ACHN (cell line): ENCODE measurements at regions not wholly inside any gene's neighbourhood (a gene's known extent, or its start where the extent isn't known, plus 50 kb on each side); places are given as distances from the start of the nearest gene placed in this dataset.

Experiments used
- DNase-seq: peaks from one replicate; pipeline ENCODE4 v3.0.0-alpha.2; 2015
- in situ Hi-C: cut with HindIII; loops from 2 replicates; pipeline ENCODE4 v1.10.0; 2017; ENCODE audit warnings: low sequenced_read_pairs, low pct_ligation_motif_present, low pct_unique_long_range_greater_than_20kb

DNA sequence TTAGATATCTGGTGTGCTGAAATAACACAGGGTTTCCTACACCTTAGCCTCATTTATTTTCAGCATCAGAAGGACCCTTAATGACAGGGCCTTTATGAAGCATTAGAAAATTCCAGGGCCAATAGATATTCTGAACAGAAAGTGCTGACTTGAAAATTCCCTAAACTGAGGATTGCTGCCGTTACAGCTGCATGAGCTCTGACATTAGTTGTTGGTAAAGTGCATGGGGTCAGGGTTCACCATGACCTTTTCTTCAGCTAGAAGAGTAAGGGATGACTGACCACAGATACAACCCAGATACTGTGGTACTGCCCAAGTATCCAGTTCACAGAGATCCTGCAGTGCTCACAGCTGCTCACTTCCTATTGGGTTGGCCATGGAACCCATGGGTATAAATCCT, 181.7 kb upstream of the SLC25A13 start:
- DNase-seq, result no peak
- in situ Hi-C loops, result no loop called here

DNA sequence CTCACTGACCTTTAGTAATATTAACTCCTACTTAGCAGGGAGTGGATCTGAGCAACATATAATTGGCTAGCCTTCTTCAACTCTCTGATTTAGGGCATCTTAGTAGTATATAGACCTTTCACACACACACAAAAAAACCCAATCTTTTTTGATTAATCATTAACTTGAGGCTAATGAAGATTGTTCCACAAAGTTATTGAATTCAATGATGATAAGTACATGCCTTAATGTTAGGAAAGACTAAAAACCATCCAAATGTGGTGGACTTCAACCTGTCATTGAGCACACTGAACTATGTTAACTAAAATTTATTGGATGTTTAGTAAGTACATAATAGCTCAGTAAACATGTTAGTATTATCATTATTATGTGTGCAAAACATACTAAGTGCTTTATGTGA, 179.4 kb upstream of the SLC25A13 start:
- in situ Hi-C loops, result no loop called here

DNA sequence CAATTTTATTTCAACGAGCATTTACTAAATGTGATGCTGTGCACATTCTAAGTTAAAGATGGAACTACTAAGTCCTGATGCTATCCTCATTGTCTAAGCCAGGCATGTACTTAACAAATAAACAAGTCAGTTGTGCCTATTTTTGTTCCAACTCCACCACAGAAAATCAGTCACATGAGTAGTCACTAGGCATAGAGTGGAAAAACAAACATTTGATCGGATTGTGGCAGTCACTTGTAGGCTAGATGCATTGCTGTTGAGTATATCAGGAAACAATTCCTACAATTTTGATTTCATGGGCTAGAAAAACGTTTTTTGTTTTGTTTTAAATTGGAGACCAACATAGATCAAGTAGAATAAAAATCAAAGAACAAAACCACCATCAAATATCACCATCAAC, 177.6 kb upstream of the SLC25A13 start:
- in situ Hi-C loops, result no loop called here
- no peak for DNase-seq

More for the DNA sequence above, 179.4 kb upstream of the SLC25A13 start:
- no peak for DNase-seq

DNA sequence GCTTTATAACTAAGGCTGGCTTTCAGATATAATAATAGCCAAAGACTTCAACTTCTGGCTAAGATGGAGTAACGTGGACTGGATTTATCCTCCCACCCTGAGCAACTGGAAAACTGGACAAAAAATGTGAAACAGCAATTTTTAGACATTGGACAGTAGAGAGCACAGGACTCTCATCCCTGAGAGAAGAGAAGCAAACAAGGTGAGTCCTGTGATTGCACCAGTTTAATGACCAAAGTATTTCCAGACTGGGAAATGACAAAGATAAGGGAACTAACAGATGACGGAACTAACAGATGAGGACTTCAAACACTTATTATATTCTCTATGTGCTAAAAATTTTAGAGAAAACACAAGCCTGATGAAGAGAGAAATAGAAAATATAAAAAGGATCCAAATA, 175.7 kb upstream of the SLC25A13 start:
- no peak for DNase-seq
- in situ Hi-C loops, result no loop called here

DNA sequence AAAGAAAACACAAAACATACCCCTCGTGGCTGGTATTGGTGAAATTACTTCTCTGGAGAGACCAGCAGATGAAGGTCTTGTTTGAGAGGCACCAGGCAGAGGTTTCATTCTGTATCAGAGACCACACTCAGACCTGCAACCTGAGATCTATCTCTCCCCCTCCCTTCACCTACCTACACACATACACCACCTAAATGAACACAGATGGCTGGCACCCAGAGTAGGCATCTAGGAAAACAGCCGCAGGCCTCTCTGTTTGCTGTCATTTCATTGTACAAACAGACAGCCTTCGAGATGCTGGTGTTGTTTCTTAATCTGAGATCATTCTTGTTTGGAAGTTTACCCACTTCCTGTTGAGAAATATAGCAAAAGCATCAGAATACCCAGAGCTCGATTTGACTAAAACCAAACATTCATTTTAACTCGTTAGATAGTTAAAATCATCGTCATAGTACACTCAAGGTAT, 173.9 kb upstream of the SLC25A13 start:
- in situ Hi-C loops, result no loop called here
- no peak for DNase-seq

DNA sequence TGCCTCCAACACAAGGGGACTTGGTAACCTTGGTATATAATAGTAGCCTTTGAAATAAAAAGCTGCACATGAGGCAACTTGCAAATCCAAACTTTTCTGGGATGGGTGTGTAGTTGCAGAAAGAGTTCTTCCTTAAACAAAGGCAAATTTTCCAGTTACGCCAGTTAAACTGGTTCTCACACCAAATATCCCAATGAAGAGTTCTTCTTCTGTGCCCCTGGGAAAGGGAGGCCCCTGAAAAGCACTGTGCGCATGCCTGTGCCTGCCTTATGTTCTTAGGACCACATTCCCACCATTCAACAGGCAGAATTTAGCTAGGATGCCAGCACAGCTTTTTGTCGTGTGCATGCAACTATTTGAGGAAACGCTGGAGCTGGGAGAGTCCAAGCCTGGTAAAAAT, 164.8 kb upstream of the SLC25A13 start:
- in situ Hi-C loops, result no loop called here
- no peak for DNase-seq

DNA sequence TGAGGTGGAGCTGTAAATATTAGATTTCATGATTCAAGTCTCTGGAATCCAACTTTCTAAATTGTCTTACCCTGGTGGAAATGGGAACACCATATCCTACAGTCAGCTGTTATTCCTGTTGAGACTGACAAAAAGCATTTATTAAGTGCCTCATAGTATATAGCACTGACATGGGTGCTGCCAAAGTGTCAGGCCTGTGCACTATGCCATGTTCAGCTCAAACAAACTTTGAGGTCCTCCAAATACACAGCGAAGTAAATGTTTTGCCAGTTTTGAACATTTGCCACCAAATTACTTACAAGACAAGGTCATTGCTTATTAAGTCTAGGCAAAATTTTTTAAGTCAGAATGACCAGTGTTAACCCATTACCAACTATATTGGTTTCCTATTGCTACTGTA, 162.9 kb upstream of the SLC25A13 start:
- in situ Hi-C loops, result no loop called here
- no peak for DNase-seq

DNA sequence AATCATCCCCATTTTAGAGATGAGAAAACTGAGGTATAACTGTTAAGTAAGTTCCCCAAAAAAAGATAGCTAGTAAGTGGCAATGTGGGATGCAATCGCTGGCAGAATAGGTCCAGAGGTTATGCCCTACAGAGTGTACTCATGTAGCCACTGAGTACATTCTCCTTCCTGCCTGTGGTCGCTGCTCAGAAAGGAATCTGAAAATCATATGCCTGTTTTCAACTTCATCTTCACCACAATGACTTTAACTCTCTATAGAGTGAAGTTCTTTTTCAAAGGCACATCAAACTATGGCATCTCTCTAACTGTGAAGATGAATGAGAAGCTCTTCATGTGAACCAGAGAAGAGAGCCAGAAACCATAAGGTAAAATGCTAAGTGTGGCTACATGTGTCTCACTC, 162.2 kb upstream of the SLC25A13 start:
- DNase-seq, result no peak
- in situ Hi-C loops, result no loop called here

DNA sequence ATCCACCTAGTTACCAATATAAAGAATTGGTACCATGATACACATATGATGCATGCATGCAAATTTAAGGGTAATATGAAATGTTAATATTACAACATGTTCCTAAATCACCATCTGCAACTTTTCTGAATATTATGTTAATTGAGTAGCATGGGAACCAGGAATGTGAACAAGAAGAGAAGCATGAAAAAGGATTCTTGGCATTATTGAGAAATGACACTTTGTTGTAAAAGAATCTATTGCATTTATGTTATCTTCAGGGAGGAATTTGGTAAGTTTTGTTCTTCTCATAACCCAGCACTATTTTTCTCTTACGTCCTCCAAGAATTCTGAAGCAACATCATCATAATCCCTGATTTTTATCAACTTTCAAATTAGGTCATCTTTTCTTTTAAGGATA, 159.9 kb upstream of the SLC25A13 start:
- no peak for DNase-seq
- in situ Hi-C loops, result no loop called here

DNA sequence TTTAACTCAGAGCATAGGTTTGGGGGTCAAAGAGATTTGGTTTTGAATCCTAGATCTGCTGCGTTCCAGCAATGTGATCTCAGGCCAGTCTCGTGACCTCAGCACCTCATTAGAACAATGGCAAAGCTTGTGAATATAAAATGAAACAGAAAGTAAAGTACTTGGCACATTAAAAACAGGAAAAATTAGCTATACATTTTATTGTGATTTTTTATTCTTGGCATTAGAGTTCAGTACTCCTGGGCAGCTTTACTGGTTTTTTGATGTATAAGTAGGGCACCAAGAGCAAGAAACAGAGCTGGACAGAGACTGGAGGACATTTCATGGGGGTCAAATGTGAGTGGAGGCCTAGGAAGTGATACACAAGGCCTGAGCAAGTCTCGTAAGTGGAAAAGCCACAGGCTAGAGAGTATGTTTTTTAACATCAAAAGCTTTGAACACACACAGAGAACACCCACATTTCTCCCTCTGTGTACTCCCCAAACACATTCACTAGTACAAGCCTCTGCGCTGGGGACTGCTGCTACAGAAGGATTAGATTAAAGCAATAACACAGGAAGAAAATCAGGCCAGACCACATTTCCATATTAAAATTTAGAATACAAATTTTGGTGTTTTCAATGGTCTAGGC, 157.2 kb upstream of the SLC25A13 start:
- no peak for DNase-seq
- in situ Hi-C loops, result no loop called here

DNA sequence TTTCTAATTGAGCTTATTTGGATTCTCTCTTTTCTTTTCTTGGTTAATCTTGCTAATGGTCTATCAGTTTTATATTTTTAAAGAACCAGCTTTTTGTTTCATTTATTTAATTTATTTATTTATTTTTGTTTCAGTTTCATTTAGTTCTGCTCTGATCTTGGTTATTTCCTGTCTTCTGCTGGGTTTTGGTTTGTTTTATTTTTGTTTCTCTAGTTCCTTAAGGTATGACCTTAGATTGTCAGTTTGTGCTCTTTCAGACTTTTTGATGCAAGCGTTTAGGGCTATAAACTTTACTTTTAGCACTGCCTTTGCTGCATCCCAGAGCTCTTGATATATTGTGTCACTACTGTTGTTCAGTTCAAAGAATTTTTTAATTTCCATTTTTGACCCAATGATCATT, 149.7 kb upstream of the SLC25A13 start:
- no peak for DNase-seq
- in situ Hi-C loops, result no loop called here

DNA sequence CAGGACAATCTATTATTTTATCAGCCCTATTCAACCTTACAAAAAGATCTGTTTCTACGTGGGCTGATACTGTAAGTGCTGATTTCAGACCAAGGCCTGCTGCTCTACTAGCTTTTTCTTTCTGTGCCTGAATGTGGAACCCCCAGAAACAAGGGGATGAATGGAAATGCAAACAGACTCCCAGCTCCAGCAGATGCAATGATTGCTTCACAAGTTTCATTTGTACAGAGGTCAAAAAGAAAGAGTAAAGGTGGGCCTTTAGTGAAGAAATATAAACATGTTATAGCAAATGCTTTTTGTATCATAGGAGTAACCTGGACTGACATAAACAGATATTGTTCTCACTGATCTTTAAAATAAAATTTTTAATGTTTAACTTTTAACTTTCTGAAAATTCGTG, 130.2 kb upstream of the SLC25A13 start:
- DNase-seq, result no peak
- in situ Hi-C loops, result no loop called here

DNA sequence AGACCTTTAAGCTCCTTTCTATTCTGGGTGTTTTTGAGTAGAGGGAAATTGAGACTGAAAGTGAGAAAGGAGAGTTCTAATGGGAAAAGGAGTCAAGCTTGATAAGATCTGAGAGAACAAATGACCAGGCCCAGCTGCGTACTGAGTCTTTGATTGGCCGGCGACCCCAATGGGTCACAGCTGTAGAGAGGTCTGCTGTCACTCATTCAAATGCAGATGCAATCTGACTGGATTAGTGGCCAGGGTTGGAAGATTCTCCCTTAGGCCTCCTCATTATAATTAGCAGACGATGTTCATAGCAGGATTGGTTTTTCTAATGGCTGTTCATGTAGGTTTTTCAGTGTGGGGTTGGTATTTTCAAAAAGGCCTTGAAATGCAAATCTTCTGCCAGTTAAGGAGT, 127.2 kb upstream of the SLC25A13 start:
- in situ Hi-C loops, result no loop called here
- DNase-seq, result no peak

DNA sequence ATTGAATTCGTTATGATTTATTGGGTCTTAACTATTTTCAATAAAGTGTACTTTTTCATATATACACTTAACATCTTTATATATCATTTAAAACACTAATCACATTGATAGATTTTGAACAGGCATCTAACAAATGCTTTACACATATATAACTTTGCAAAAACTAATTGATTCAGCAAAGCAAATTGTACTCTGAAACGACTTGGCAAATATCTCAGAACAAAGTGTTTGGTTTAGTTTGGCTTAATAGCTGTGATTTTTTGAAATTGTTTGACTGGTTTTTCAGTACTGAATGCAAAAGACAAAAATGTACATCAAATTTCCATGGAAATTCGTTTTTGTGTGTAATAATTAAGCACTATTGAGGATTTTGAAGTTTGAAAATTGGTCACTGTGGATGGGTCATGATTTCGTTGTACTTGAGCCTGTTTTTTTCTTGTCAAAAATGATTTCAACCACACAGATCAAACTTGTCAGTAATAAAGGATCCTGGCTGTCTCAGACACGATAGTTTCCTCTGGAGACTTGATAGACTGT, 125.3 kb upstream of the SLC25A13 start:
- no peak for DNase-seq
- in situ Hi-C loops, result no loop called here

DNA sequence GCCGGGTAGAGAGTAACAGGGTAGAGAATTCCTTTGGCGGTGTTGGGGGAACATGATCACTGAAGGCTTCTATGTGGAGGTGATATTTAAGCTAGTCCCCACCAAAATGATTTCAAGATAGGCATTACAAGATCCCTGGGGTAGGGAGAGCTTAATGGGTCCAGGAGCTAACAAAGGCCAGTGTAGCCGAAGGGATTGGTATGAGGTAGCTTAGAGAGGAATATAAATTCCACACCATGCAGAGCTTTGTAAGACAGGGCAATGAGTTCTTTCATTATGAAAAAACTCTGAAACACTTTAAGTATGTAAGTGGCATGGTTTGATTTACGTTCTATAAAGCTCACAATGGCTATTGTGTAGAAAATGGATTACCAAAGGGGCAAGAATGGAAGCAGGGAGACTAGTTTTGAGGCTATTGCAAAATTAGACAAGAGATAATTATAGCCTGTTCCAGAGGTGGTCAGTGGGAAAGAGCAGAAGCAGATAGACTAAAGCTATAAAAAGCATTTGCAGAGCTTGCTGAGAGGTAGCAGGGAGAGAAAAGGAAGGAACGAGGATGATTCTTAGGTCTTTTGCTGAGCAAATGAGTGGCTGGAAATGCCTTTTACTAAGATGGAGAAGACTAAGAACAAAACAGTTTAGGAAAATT, 119.7 kb upstream of the SLC25A13 start:
- in situ Hi-C loops, result no loop called here
- DNase-seq, result no peak

DNA sequence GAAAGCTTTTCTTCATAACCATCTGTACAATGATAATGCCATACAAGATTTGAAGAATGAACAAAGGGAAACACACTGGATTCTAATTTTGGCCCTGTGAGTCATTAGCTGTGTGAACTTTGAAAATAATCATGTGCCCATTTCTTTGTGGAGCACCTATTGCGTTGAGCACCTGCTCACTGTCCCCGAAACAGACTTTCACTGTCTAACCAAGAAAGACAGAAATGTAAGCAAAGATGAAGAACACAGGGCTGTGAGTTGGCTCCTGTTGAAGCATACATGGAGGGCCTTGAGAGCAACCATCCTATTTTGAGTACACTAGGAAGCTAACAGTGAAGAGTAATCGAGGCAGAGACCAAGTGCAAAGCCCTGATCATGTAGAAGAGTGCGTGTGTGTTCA, 118.4 kb upstream of the SLC25A13 start:
- in situ Hi-C loops, result no loop called here
- no peak for DNase-seq

DNA sequence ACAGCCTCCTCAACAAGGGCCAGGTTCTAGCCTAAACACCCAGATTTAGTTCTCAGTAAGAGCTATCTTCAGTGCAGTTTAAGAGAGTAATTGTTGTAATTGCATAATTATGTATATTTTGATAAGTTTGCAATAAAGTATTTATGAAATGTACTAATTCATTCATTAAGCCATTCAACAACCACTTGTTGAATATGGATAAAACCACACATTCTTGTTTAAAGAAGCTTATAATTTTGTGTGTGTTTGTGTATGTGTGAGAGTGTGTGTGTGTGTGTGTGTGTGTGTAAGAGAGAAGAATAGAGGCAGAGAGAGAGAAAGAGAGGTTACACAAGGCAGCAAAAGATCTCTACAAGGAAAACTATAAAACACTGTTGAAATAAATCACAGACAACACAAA, 115.0 kb upstream of the SLC25A13 start:
- in situ Hi-C loops, result no loop called here
- no peak for DNase-seq

DNA sequence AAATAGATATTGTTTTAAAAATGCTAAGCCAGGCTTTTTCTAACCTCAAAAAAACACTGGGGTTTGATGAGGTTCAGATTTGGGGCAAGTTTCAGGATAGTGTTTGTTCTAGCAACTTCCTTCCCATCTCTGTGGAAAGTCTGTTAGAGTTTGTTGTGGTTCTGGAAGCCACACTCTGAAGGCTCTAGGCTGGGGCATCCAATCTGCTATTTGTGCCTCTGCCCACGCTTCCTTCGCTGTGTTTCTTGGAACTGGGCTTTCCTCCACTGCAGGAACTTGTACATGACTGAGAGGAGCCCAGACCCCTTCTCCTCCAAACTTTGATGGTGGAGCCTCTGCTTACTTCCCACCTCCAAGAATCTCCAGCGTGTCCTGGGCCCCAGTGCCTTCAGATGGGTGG, 108.5 kb upstream of the SLC25A13 start:
- no peak for DNase-seq
- in situ Hi-C loops, result no loop called here

DNA sequence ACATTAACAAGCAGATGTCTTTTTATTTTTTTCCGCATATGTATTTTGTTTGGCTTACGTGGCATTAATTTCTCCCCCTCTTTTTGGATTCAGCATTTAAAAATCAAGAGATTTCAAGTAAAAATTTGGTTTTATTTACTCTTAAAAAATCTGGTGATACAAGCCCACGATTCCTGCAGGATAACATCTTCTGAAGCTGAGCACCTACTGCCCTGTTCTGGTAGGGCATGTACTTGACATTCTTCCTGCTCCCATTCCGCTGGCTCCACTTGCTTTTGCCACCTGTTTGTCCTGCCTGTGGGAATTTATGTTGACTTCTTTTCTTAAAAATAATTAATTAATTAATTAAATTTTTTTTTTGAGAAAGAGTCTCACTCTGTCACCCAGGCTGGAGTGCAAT, 105.2 kb upstream of the SLC25A13 start:
- DNase-seq, result no peak
- in situ Hi-C loops, result no loop called here

DNA sequence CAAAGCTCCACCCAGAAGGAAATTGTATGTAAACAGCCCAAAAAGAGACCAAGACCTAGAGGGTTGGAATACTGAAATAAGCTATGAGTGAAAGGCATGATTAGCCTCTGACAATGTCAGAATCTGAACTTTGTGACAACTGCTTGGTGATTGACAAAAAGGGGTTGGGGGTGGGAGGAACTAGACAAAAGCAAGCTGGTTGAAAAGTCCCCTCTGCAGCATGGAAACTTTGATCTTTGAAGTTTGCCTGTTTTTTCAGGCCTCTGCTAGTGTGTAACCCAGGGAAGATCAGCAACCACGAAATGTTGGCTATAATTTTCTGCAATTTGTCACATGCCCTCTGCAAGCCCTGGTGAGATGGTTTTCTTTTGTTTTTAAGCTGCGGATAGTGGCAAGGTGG, 104.8 kb upstream of the SLC25A13 start:
- no peak for DNase-seq
- in situ Hi-C loops, result no loop called here
